GM12878 (cell line): ENCODE measurements at regions not wholly inside any gene's neighbourhood (a gene's known extent, or its start where the extent isn't known, plus 50 kb on each side); places are given as distances from the start of the nearest gene placed in this dataset.

Experiments
- ATAC-seq: fragments of 200-7000 bp; cut with Tn5 transposase; 3 replicates; pipeline ENCODE4 v1.9.1; 2020; ENCODE audit warnings: mild to moderate bottlenecking, moderate library complexity
- BruUV-seq: library from RNA; stranded (reverse); fragments of 400-500 nt; replicated peaks from 2 replicates; lab custom pipeline; 2021; lab: Mats Ljungman, UMichigan
- CTCF ChIA-PET: fragments of 300-600 bp; sonication (Branson Sonifier 250); formaldehyde crosslinking; extraction: SDS; loops from one replicate; lab custom pipeline; 2021; ENCODE audit warnings: inconsistent platforms; lab: Yijun Ruan, JAX
- POLR2A ChIA-PET: fragments of 350-600 bp; formaldehyde crosslinking; extraction: SDS; loops from one replicate; lab custom pipeline; 2021; ENCODE audit warnings: inconsistent platforms; lab: Charles Lee
- RAD21 ChIA-PET: fragments of 300-600 bp; sonication (Branson Sonifier 250); formaldehyde crosslinking; loops from one replicate; lab custom pipeline; 2023; ENCODE audit warnings: antibody characterized with exemption; ENCODE audit not compliant: unreplicated experiment; lab: Charles Lee
- SMC1A ChIA-PET: fragments of 300-600 bp; sonication (Branson Sonifier 250); formaldehyde crosslinking; loops from one replicate; lab custom pipeline; 2023; ENCODE audit not compliant: unreplicated experiment, uncharacterized antibody; lab: Charles Lee
- DNase-seq: peaks from one replicate; pipeline ENCODE4 v3.0.0-alpha.2; 2011; ENCODE audit warnings: low read depth, low spot score
- FAIRE-seq: peaks from 3 replicates; lab custom pipeline; 2011; peaks lifted over from hg19 to GRCh38; lab: Jason Lieb, UNC
- H2AFZ ChIP-seq: 2 replicates; pipeline ENCODE4 v1.6.0; 2011; ENCODE audit warnings: low read depth, low read length, control low read depth; ENCODE audit not compliant: control insufficient read depth
- H3K27ac ChIP-seq: 2 replicates; pipeline ENCODE4 v1.5.1; 2011; ENCODE audit warnings: control low read depth; ENCODE audit not compliant: control insufficient read depth, insufficient read depth
- H3K27me3 ChIP-seq, 2 experiments: replicated peaks in 1 of 2; 2 replicates each; pipeline versions ENCODE4 v1.6.0 to v1.6.1; 2011; ENCODE audit warnings: low read length in 1 of 2; ENCODE audit not compliant: control insufficient read depth in 2 of 2, insufficient read depth in 2 of 2
- H3K36me3 ChIP-seq, 2 experiments: 2 replicates each; pipeline ENCODE4 v1.5.1; 2011; ENCODE audit warnings: low read length in 1 of 2; ENCODE audit not compliant: control insufficient read depth in 2 of 2, insufficient read depth in 2 of 2
- H3K4me1 ChIP-seq: 2 replicates; pipeline ENCODE4 v1.6.1; 2011; ENCODE audit warnings: mild to moderate bottlenecking, low read length, moderate library complexity, mixed read lengths; ENCODE audit not compliant: control insufficient read depth, insufficient read depth
- H3K4me2 ChIP-seq: 2 replicates; pipeline ENCODE4 v1.6.0; 2011; ENCODE audit warnings: control low read depth; ENCODE audit not compliant: control insufficient read depth, insufficient read depth
- H3K4me3 ChIP-seq: fragments of 200-600 bp; sonication (generic); 2 replicates; pipeline ENCODE4 v1.5.1; 2016
- H3K79me2 ChIP-seq: 2 replicates; pipeline ENCODE4 v1.6.0; 2011; ENCODE audit warnings: low read length; ENCODE audit not compliant: control insufficient read depth, insufficient read depth
- H3K9ac ChIP-seq: 2 replicates; pipeline ENCODE4 v1.8.0; 2011; ENCODE audit warnings: low read length, control low read depth, mixed read lengths; ENCODE audit not compliant: control insufficient read depth, insufficient read depth
- H3K9me3 ChIP-seq: replicated peaks from 3 replicates; pipeline ENCODE4 v1.5.1; 2011; ENCODE audit warnings: mild to moderate bottlenecking, low read length; ENCODE audit not compliant: control insufficient read depth, insufficient read depth
- H4K20me1 ChIP-seq: 2 replicates; pipeline ENCODE4 v1.6.0; 2011; ENCODE audit not compliant: control insufficient read depth, insufficient read depth
- ATF3 ChIP-seq: IDR thresholded peaks from 2 replicates; pipeline ENCODE4 v1.6.1; 2011; ENCODE audit warnings: low read depth, mild to moderate bottlenecking, low read length, moderate library complexity, borderline replicate concordance; ENCODE audit errors: extremely low read depth
- CBFB ChIP-seq: IDR thresholded peaks from 2 replicates; pipeline ENCODE4 v1.6.1; 2016; ENCODE audit warnings: antibody characterized with exemption, low read depth
- E4F1 ChIP-seq: fragments of 450-650 bp; IDR thresholded peaks from 2 replicates; pipeline ENCODE4 v1.6.1; 2018; ENCODE audit warnings: borderline replicate concordance, mild to moderate bottlenecking; ENCODE audit not compliant: partially characterized antibody
- MAX ChIP-seq: IDR thresholded peaks from 2 replicates; pipeline ENCODE4 v1.6.1; 2012; ENCODE audit warnings: low read depth, low read length, improper control_type of control experiment
- MEF2B ChIP-seq: fragments of 450-650 bp; IDR thresholded peaks from 2 replicates; pipeline ENCODE4 v1.6.1; 2018; ENCODE audit warnings: mild to moderate bottlenecking, moderate library complexity; ENCODE audit not compliant: partially characterized antibody, poor library complexity, severe bottlenecking
- MYB ChIP-seq: fragments of 150-350 bp; IDR thresholded peaks from 2 replicates; pipeline ENCODE4 v1.6.1; 2014; ENCODE audit warnings: mild to moderate bottlenecking, low read depth, low read length, borderline replicate concordance
- NKRF ChIP-seq: fragments of 450-650 bp; conservative IDR thresholded peaks from 2 replicates; pipeline ENCODE4 v1.6.1; 2017; ENCODE audit warnings: mild to moderate bottlenecking, moderate library complexity
- PML ChIP-seq: IDR thresholded peaks from 2 replicates; pipeline ENCODE4 v1.6.1; 2012; ENCODE audit warnings: low read length, inconsistent platforms
- RUNX3 ChIP-seq: IDR thresholded peaks from 2 replicates; pipeline ENCODE4 v1.6.1; 2012; ENCODE audit warnings: low read length, inconsistent platforms
- STAT3 ChIP-seq: IDR thresholded peaks from 2 replicates; pipeline ENCODE4 v1.6.1; 2011; ENCODE audit warnings: low read depth, low read length, improper control_type of control experiment
- TBL1XR1 ChIP-seq: IDR thresholded peaks from 2 replicates; pipeline ENCODE4 v1.6.1; 2012; ENCODE audit warnings: low read depth, low read length, improper control_type of control experiment
- TCF3 ChIP-seq: IDR thresholded peaks from 2 replicates; pipeline ENCODE4 v1.6.1; 2012; ENCODE audit warnings: low read depth, mild to moderate bottlenecking, low read length, borderline replicate concordance; ENCODE audit not compliant: insufficient read depth
- ZBTB33 ChIP-seq: fragments of 450-650 bp; IDR thresholded peaks from 2 replicates; pipeline ENCODE4 v1.6.1; 2017; ENCODE audit warnings: mild to moderate bottlenecking
- ZBTB40 ChIP-seq: fragments of 450-650 bp; IDR thresholded peaks from 2 replicates; pipeline ENCODE4 v1.6.1; 2016; ENCODE audit warnings: mild to moderate bottlenecking, moderate library complexity, borderline replicate concordance
- WGBS: methylation state at CpG from one replicate; pipeline ENCODE4 v1.1.6; 2016; ENCODE audit warnings: low lambda C conversion rate; ENCODE audit not compliant: insufficient replicate concordance, insufficient coverage; ENCODE audit errors: missing lambda C conversion rate; 5-methylcytosine and 5-hydroxymethylcytosine counted together
- in situ Hi-C: fragments of 300-500 bp; cut with MboI; formaldehyde crosslinking; loops from 9 replicates; pipeline ENCODE4 v1.14.3; 2018; ENCODE audit warnings: mixed read lengths
- intact Hi-C: fragments of 100-400 bp; cut with micrococcal nuclease; formaldehyde crosslinking; loops from one replicate; pipeline ENCODE4 v1.14.2; 2022; ENCODE audit not compliant: unreplicated experiment

- no peak overlapping the region for H3K9ac ChIP-seq
- no peaks in the 10 kb centered on the region for H3K9me3 ChIP-seq
- CTCF ChIA-PET, result no interaction called here
- 55% methylated on average over 7 of the region's 7 CpGs for WGBS
- H3K4me1 ChIP-seq, result no peaks in the 10 kb centered on the region
- no peak overlapping the region for H2AFZ ChIP-seq
- DNase-seq, result no peak
- no peaks in the 10 kb centered on the region; a peak in 1 of 4 replicates for H3K27me3 ChIP-seq
- no peaks in the 10 kb centered on the region for H3K36me3 ChIP-seq
- RAD21 ChIA-PET, result no interaction called here
- in situ Hi-C loops, result no loop called here
- H3K4me2 ChIP-seq, result no peak overlapping the region
- intact Hi-C loops, result no loop called here
- H4K20me1 ChIP-seq, result no peaks in the 10 kb centered on the region
- POLR2A ChIA-PET, result no interaction called here
- H3K27ac ChIP-seq, result no peak overlapping the region
- ATAC-seq, result no peak
- H3K4me3 ChIP-seq, result no peak overlapping the region
- no peaks in the 10 kb centered on the region for H3K79me2 ChIP-seq
- SMC1A ChIA-PET, result no interaction called here
- BruUV-seq, result no TSS peak
- FAIRE-seq, result no peak
- TF ChIP-seq PML, result no peak
- no peak for TF ChIP-seq RUNX3
- TF ChIP-seq TBL1XR1, result no peak
- no peak for TF ChIP-seq ZBTB33
- no peak for TF ChIP-seq STAT3
- TF ChIP-seq NKRF, result no peak
- no peak for TF ChIP-seq ZBTB40
- TF ChIP-seq E4F1, result no peak
- no peak for TF ChIP-seq MAX
- TF ChIP-seq MYB, result no peak
- TF ChIP-seq ATF3, result no peak
- no peak for TF ChIP-seq CBFB
- TF ChIP-seq TCF3, result no peak
- no peak for TF ChIP-seq MEF2B
These were observed 266.8 kb upstream of the RAB6C start for GRCh38 chr2:129712676-129712985.
